Limb (tissue), 2 donors: ENCODE measurements at regions not wholly inside any gene's neighbourhood (a gene's known extent, or its start where the extent isn't known, plus 50 kb on each side); places are given as distances from the start of the nearest gene placed in this dataset.

Experiments
- DNase-seq, 2 donors: peaks; one replicate each; pipeline ENCODE4 v3.0.0-alpha.2; 2016; ENCODE audit errors: extremely low spot score in 2 of 2

GRCh38 chr6:113629975-113630737, 227.0 kb upstream of the MARCKS start:
- no peak for DNase-seq

GRCh38 chr6:113630738-113631535, 226.2 kb upstream of the MARCKS start:
- no peak for DNase-seq

- no peak for DNase-seq
Observed at GRCh38 chr6:113631666-113632065, 225.5 kb upstream of the MARCKS start.

- DNase-seq = no peak
Observed at GRCh38 chr6:113632220-113632864, 224.8 kb upstream of the MARCKS start.

- DNase-seq = no peak
Observed at GRCh38 chr6:113633638-113634037, 223.5 kb upstream of the MARCKS start.

- DNase-seq = no peak
Observed at GRCh38 chr6:113634352-113635163, 222.6 kb upstream of the MARCKS start.

- DNase-seq = no peak
Observed at GRCh38 chr6:113635222-113635986, 221.7 kb upstream of the MARCKS start.

- no peak for DNase-seq
Observed at GRCh38 chr6:113636357-113636824, 220.8 kb upstream of the MARCKS start.

- no peak for DNase-seq
Observed at GRCh38 chr6:113640051-113640450, 217.1 kb upstream of the MARCKS start.

GRCh38 chr6:113642001-113642713, 215.0 kb upstream of the MARCKS start:
- DNase-seq = no peak

- DNase-seq = no peak
Observed at GRCh38 chr6:113642714-113643406, 214.3 kb upstream of the MARCKS start.

GRCh38 chr6:113643407-113643770, 213.8 kb upstream of the MARCKS start:
- DNase-seq = no peak

GRCh38 chr6:113644861-113645575, 212.1 kb upstream of the MARCKS start:
- no peak for DNase-seq

GRCh38 chr6:113645576-113645970, 211.6 kb upstream of the MARCKS start:
- DNase-seq = no peak

- no peak for DNase-seq
Observed at GRCh38 chr6:113645986-113646385, 211.2 kb upstream of the MARCKS start.

GRCh38 chr6:113646701-113647100, 210.4 kb upstream of the MARCKS start:
- DNase-seq = no peak

- no peak for DNase-seq
Observed at GRCh38 chr6:113647143-113647889, 209.8 kb upstream of the MARCKS start.

- no peak for DNase-seq
Observed at GRCh38 chr6:113648698-113649097, 208.4 kb upstream of the MARCKS start.
